ENCODE measurements at regions not wholly inside any gene's neighbourhood (a gene's known extent, or its start where the extent isn't known, plus 50 kb on each side); places are given as distances from the start of the nearest gene placed in this dataset.
A peak's percentile ranks its signal among the peaks of the same experiment; 100 is the strongest.

- peak; percentile 61 for DNase-seq
Measured at GRCh38 chr4:18932730-18933339, 911.3 kb upstream of the LCORL start.

- no peak for DNase-seq
Measured at GRCh38 chr4:18931643-18932377, 910.3 kb upstream of the LCORL start.

- no peak for DNase-seq
Measured at GRCh38 chr4:18930487-18930886, 908.9 kb upstream of the LCORL start.

- no peak for DNase-seq
Measured at GRCh38 chr4:18923496-18924161, 902.1 kb upstream of the LCORL start.

- no peak for DNase-seq
Measured at GRCh38 chr4:18917689-18918088, 896.1 kb upstream of the LCORL start.

GRCh38 chr4:18914182-18914581, 892.6 kb upstream of the LCORL start:
- no peak for DNase-seq

GRCh38 chr4:18894928-18895327, 873.4 kb upstream of the LCORL start:
- no peak for DNase-seq

GRCh38 chr4:18882468-18882867, 860.9 kb upstream of the LCORL start:
- peak; percentile 54 for DNase-seq

GRCh38 chr4:18881556-18881955, 860.0 kb upstream of the LCORL start:
- DNase-seq: no peak

- no peak for DNase-seq
Measured at GRCh38 chr4:18880871-18881270, 859.3 kb upstream of the LCORL start.

GRCh38 chr4:18878561-18878960, 857.0 kb upstream of the LCORL start:
- no peak for DNase-seq

GRCh38 chr4:18869166-18869565, 847.6 kb upstream of the LCORL start:
- DNase-seq: no peak

- DNase-seq: no peak
Measured at GRCh38 chr4:18860836-18861530, 839.4 kb upstream of the LCORL start.

GRCh38 chr4:18859468-18859867, 837.9 kb upstream of the LCORL start:
- no peak for DNase-seq

GRCh38 chr4:18858229-18858922, 836.8 kb upstream of the LCORL start:
- no peak for DNase-seq

- DNase-seq: peak; percentile 52
Measured at GRCh38 chr4:18850867-18851266, 829.3 kb upstream of the LCORL start.

GRCh38 chr4:18847249-18847890, 825.8 kb upstream of the LCORL start:
- no peak for DNase-seq

- DNase-seq: no peak
Measured at GRCh38 chr4:18846313-18846712, 824.8 kb upstream of the LCORL start.

- DNase-seq: no peak
Measured at GRCh38 chr4:18844726-18845125, 823.2 kb upstream of the LCORL start.

- DNase-seq: no peak
Measured at GRCh38 chr4:18842431-18842830, 820.9 kb upstream of the LCORL start.

- no peak for DNase-seq
Measured at GRCh38 chr4:18840481-18840880, 818.9 kb upstream of the LCORL start.

GRCh38 chr4:18816228-18816895, 794.8 kb upstream of the LCORL start:
- DNase-seq: no peak
